GM12878 (cell line): ENCODE measurements at regions not wholly inside any gene's neighbourhood (a gene's known extent, or its start where the extent isn't known, plus 50 kb on each side); places are given as distances from the start of the nearest gene placed in this dataset.
A peak's percentile ranks its signal among the peaks of the same experiment; 100 is the strongest.

Experiments
- BCL3 ChIP-seq: IDR thresholded peaks from 2 replicates; pipeline ENCODE4 v1.6.1; 2011; ENCODE audit warnings: borderline replicate concordance, low read depth, mild to moderate bottlenecking, moderate library complexity, low read length; ENCODE audit not compliant: insufficient read depth, poor library complexity, severe bottlenecking
- BRCA1 ChIP-seq: IDR thresholded peaks from 2 replicates; pipeline ENCODE4 v1.6.1; 2011; ENCODE audit warnings: low read depth, low read length, improper control_type of control experiment
- CEBPB ChIP-seq, 2 experiments: fragments of 150-350 bp in 1 of 2; IDR thresholded peaks; 2 replicates each; pipeline ENCODE4 v1.6.1; 2012 to 2014; ENCODE audit warnings: low read depth in 2 of 2, low read length in 2 of 2, borderline replicate concordance in 1 of 2, inconsistent platforms in 1 of 2
- CREB1 ChIP-seq: IDR thresholded peaks from 2 replicates; pipeline ENCODE4 v1.6.1; 2012; ENCODE audit warnings: low read depth, mild to moderate bottlenecking, inconsistent platforms
- FOXM1 ChIP-seq: IDR thresholded peaks from 2 replicates; pipeline ENCODE4 v1.6.1; 2012; ENCODE audit warnings: low read depth, mild to moderate bottlenecking, inconsistent platforms, low read length, moderate library complexity
- IKZF1 ChIP-seq: fragments of 450-650 bp; conservative IDR thresholded peaks from 2 replicates; pipeline ENCODE4 v1.6.1; 2017; ENCODE audit warnings: antibody characterized with exemption, mild to moderate bottlenecking
- IKZF2 ChIP-seq, 2 experiments: fragments of 450-650 bp; IDR thresholded peaks; 2 replicates each; pipeline ENCODE4 v1.6.1; 2017; ENCODE audit warnings: mild to moderate bottlenecking in 2 of 2, moderate library complexity in 2 of 2
- JUNB ChIP-seq: IDR thresholded peaks from 2 replicates; pipeline ENCODE4 v1.6.1; 2016; ENCODE audit warnings: antibody characterized with exemption, mild to moderate bottlenecking
- MTA2 ChIP-seq: fragments of 450-650 bp; IDR thresholded peaks from 2 replicates; pipeline ENCODE4 v1.6.1; 2016; ENCODE audit warnings: low read depth, mild to moderate bottlenecking, moderate library complexity
- MYC ChIP-seq: IDR thresholded peaks from 2 replicates; pipeline ENCODE4 v1.6.1; 2011; ENCODE audit warnings: mild to moderate bottlenecking, low read length, moderate library complexity, inconsistent platforms; ENCODE audit not compliant: insufficient read depth, insufficient replicate concordance, insufficient read length, severe bottlenecking
- NRF1 ChIP-seq: conservative IDR thresholded peaks from 2 replicates; pipeline ENCODE4 v1.6.1; 2011; ENCODE audit warnings: mild to moderate bottlenecking, low read depth, low read length, improper control_type of control experiment
- PKNOX1 ChIP-seq: fragments of 450-650 bp; IDR thresholded peaks from 2 replicates; pipeline ENCODE4 v1.6.1; 2016; ENCODE audit warnings: mild to moderate bottlenecking
- TCF12 ChIP-seq: IDR thresholded peaks from 2 replicates; pipeline ENCODE4 v1.6.1; 2011; ENCODE audit warnings: low read depth, mild to moderate bottlenecking, low read length
- ZBED1 ChIP-seq: IDR thresholded peaks from 2 replicates; pipeline ENCODE4 v1.6.1; 2016; ENCODE audit warnings: borderline replicate concordance
- ZNF217 ChIP-seq: fragments of 450-650 bp; IDR thresholded peaks from 2 replicates; pipeline ENCODE4 v1.6.1; 2017; ENCODE audit warnings: antibody characterized with exemption, mild to moderate bottlenecking
- TF ChIP-seq, protein P1 (sequence below): IDR thresholded peaks from 2 replicates; pipeline ENCODE4 v1.6.1; 2012; ENCODE audit warnings: low read length, inconsistent platforms
- TF ChIP-seq, protein P2 (sequence below): fragments of 450-650 bp; IDR thresholded peaks from 2 replicates; pipeline ENCODE4 v1.6.1; 2017; ENCODE audit warnings: mild to moderate bottlenecking, moderate library complexity
- TF ChIP-seq, protein P3 (sequence below): fragments of 150-350 bp; IDR thresholded peaks from 2 replicates; pipeline ENCODE4 v1.6.1; 2014; ENCODE audit warnings: mild to moderate bottlenecking, low read depth, low read length
- TF ChIP-seq, protein P4 (sequence below): fragments of 450-650 bp; IDR thresholded peaks from 2 replicates; pipeline ENCODE4 v1.6.1; 2016; ENCODE audit warnings: mild to moderate bottlenecking

GRCh38 chr3:56960234-56960917, 100.1 kb upstream of the SPATA12 start (continued):
- no peak for TF ChIP-seq CEBPB (IDR thresholded peaks at IDR 0.05; ENCODE audit: borderline replicate concordance in 1 of 2, low read depth in 2 of 2, low read length in 2 of 2)
- no peak for TF ChIP-seq ZBED1
- TF ChIP-seq, protein P1, sequence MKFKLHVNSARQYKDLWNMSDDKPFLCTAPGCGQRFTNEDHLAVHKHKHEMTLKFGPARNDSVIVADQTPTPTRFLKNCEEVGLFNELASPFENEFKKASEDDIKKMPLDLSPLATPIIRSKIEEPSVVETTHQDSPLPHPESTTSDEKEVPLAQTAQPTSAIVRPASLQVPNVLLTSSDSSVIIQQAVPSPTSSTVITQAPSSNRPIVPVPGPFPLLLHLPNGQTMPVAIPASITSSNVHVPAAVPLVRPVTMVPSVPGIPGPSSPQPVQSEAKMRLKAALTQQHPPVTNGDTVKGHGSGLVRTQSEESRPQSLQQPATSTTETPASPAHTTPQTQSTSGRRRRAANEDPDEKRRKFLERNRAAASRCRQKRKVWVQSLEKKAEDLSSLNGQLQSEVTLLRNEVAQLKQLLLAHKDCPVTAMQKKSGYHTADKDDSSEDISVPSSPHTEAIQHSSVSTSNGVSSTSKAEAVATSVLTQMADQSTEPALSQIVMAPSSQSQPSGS, result peak; percentile 49; the same call in 1 of the 2 replicates
- no peak for TF ChIP-seq NRF1
- peak; percentile 67 for TF ChIP-seq BCL3
- peak; percentile 43; the same call in 1 of the 2 replicates for TF ChIP-seq FOXM1
- TF ChIP-seq ZNF217, result peak; percentile 97
- peak; percentile 22; a peak in 1 of 4 replicates for TF ChIP-seq IKZF2 (IDR thresholded peaks at IDR 0.05)
- peak; percentile 75 for TF ChIP-seq MTA2
- peak; percentile 50; the same call in 1 of the 2 replicates for TF ChIP-seq PKNOX1
- TF ChIP-seq IKZF1, result peak; percentile 39; the same call in 1 of the 2 replicates
- TF ChIP-seq, protein P2, sequence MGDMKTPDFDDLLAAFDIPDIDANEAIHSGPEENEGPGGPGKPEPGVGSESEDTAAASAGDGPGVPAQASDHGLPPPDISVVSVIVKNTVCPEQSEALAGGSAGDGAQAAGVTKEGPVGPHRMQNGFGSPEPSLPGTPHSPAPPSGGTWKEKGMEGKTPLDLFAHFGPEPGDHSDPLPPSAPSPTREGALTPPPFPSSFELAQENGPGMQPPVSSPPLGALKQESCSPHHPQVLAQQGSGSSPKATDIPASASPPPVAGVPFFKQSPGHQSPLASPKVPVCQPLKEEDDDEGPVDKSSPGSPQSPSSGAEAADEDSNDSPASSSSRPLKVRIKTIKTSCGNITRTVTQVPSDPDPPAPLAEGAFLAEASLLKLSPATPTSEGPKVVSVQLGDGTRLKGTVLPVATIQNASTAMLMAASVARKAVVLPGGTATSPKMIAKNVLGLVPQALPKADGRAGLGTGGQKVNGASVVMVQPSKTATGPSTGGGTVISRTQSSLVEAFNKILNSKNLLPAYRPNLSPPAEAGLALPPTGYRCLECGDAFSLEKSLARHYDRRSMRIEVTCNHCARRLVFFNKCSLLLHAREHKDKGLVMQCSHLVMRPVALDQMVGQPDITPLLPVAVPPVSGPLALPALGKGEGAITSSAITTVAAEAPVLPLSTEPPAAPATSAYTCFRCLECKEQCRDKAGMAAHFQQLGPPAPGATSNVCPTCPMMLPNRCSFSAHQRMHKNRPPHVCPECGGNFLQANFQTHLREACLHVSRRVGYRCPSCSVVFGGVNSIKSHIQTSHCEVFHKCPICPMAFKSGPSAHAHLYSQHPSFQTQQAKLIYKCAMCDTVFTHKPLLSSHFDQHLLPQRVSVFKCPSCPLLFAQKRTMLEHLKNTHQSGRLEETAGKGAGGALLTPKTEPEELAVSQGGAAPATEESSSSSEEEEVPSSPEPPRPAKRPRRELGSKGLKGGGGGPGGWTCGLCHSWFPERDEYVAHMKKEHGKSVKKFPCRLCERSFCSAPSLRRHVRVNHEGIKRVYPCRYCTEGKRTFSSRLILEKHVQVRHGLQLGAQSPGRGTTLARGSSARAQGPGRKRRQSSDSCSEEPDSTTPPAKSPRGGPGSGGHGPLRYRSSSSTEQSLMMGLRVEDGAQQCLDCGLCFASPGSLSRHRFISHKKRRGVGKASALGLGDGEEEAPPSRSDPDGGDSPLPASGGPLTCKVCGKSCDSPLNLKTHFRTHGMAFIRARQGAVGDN, result 0 out of 2 replicates have a peak, but pooled peaks have one; percentile 15
- TF ChIP-seq TCF12, result peak; percentile 87
- TF ChIP-seq MYC, result no peak
- TF ChIP-seq, protein P3, sequence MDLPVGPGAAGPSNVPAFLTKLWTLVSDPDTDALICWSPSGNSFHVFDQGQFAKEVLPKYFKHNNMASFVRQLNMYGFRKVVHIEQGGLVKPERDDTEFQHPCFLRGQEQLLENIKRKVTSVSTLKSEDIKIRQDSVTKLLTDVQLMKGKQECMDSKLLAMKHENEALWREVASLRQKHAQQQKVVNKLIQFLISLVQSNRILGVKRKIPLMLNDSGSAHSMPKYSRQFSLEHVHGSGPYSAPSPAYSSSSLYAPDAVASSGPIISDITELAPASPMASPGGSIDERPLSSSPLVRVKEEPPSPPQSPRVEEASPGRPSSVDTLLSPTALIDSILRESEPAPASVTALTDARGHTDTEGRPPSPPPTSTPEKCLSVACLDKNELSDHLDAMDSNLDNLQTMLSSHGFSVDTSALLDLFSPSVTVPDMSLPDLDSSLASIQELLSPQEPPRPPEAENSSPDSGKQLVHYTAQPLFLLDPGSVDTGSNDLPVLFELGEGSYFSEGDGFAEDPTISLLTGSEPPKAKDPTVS, result no peak
- peak; percentile 74 for TF ChIP-seq JUNB
- TF ChIP-seq, protein P4, sequence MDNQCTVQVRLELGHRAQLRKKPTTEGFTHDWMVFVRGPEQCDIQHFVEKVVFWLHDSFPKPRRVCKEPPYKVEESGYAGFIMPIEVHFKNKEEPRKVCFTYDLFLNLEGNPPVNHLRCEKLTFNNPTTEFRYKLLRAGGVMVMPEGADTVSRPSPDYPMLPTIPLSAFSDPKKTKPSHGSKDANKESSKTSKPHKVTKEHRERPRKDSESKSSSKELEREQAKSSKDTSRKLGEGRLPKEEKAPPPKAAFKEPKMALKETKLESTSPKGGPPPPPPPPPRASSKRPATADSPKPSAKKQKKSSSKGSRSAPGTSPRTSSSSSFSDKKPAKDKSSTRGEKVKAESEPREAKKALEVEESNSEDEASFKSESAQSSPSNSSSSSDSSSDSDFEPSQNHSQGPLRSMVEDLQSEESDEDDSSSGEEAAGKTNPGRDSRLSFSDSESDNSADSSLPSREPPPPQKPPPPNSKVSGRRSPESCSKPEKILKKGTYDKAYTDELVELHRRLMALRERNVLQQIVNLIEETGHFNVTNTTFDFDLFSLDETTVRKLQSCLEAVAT, result 0 out of 2 replicates have a peak, but pooled peaks have one; percentile 38
- TF ChIP-seq CREB1, result peak; percentile 24; the same call in 1 of the 2 replicates
- TF ChIP-seq BRCA1, result no peak
